ENCODE measurements at regions not wholly inside any gene's neighbourhood (a gene's known extent, or its start where the extent isn't known, plus 50 kb on each side); places are given as distances from the start of the nearest gene placed in this dataset.

GRCh38 chr2:38152913-38153312 is 77.0 kb upstream of the CYP1B1 start:
- Histone ChIP-seq H3K4me3 (ENCODE audit: low read length, poor library complexity, severe bottlenecking) (no peak overlapping the region), H3K27me3 (ENCODE audit: insufficient read depth, low read length, poor library complexity, severe bottlenecking) (peaks cover 6% of the 10 kb centered on the region), H3K9ac (ENCODE audit: low read depth, low read length, poor library complexity, severe bottlenecking) (no peak overlapping the region), H3F3A (ENCODE audit: low read depth) (no peaks in the 10 kb centered on the region), H3K36me3 (ENCODE audit: insufficient read depth, low read length) (no peaks in the 10 kb centered on the region), H3K4me2 (ENCODE audit: low read depth, low read length, poor library complexity, severe bottlenecking) (no peak overlapping the region), H3K9me3 (ENCODE audit: insufficient read depth, low read depth, low read length) (no peaks in the 10 kb centered on the region), H3K9me2 (replicated peaks; ENCODE audit: low read depth, low read length) (no peaks in the 10 kb centered on the region), H4K20me1 (ENCODE audit: insufficient read depth, low read length, poor library complexity, severe bottlenecking) (no peaks in the 10 kb centered on the region), H2AFZ (ENCODE audit: low read length) (no peak overlapping the region), H3K4me1 (ENCODE audit: insufficient read depth, low read length, poor library complexity, severe bottlenecking) (no peaks in the 10 kb centered on the region), H3K79me2 (ENCODE audit: insufficient read depth, low read length) (no peaks in the 10 kb centered on the region)
- no peak for TF ChIP-seq EZH2phosphoT487 (IDR thresholded peaks at IDR 0.05; ENCODE audit: borderline replicate concordance)
- no peak for TF ChIP-seq CTCF (conservative IDR thresholded peaks at IDR 0.05; ENCODE audit: low read length)

- Histone ChIP-seq H3F3A (ENCODE audit: low read depth) (no peaks in the 10 kb centered on the region), H4K20me1 (ENCODE audit: insufficient read depth, low read length, poor library complexity, severe bottlenecking) (no peaks in the 10 kb centered on the region), H3K27me3 (ENCODE audit: insufficient read depth, low read length, poor library complexity, severe bottlenecking) (no peaks in the 10 kb centered on the region), H3K4me3 (ENCODE audit: low read length, poor library complexity, severe bottlenecking) (no peak overlapping the region), H3K36me3 (ENCODE audit: insufficient read depth, low read length) (no peaks in the 10 kb centered on the region), H3K9ac (ENCODE audit: low read depth, low read length, poor library complexity, severe bottlenecking) (no peak overlapping the region), H3K79me2 (ENCODE audit: insufficient read depth, low read length) (no peaks in the 10 kb centered on the region), H3K9me3 (ENCODE audit: insufficient read depth, low read depth, low read length) (no peaks in the 10 kb centered on the region), H3K4me1 (ENCODE audit: insufficient read depth, low read length, poor library complexity, severe bottlenecking) (no peaks in the 10 kb centered on the region), H2AFZ (ENCODE audit: low read length) (no peak overlapping the region), H3K9me2 (replicated peaks; ENCODE audit: low read depth, low read length) (no peaks in the 10 kb centered on the region), H3K4me2 (ENCODE audit: low read depth, low read length, poor library complexity, severe bottlenecking) (no peak overlapping the region)
- no peak for TF ChIP-seq CTCF (conservative IDR thresholded peaks at IDR 0.05; ENCODE audit: low read length)
- TF ChIP-seq EZH2phosphoT487 (IDR thresholded peaks at IDR 0.05; ENCODE audit: borderline replicate concordance) = no peak
These were observed 76.1 kb upstream of the CYP1B1 start for GRCh38 chr2:38152035-38152434.

- H3K27me3 ChIP-seq (ENCODE audit: insufficient read depth, low read length, poor library complexity, severe bottlenecking) = no peaks in the 10 kb centered on the region
- no peaks in the 10 kb centered on the region for H3K9me3 ChIP-seq (ENCODE audit: insufficient read depth, low read depth, low read length)
- no peak overlapping the region for H2AFZ ChIP-seq (ENCODE audit: low read length)
- no peak overlapping the region for H3K9ac ChIP-seq (ENCODE audit: low read depth, low read length, poor library complexity, severe bottlenecking)
- H3K9me2 ChIP-seq (replicated peaks; ENCODE audit: low read depth, low read length) = no peaks in the 10 kb centered on the region
- H4K20me1 ChIP-seq (ENCODE audit: insufficient read depth, low read length, poor library complexity, severe bottlenecking) = no peaks in the 10 kb centered on the region
- no peak overlapping the region for H3K4me3 ChIP-seq (ENCODE audit: low read length, poor library complexity, severe bottlenecking)
- no peaks in the 10 kb centered on the region for H3K79me2 ChIP-seq (ENCODE audit: insufficient read depth, low read length)
- no peaks in the 10 kb centered on the region for H3K4me1 ChIP-seq (ENCODE audit: insufficient read depth, low read length, poor library complexity, severe bottlenecking)
- no peak overlapping the region for H3K4me2 ChIP-seq (ENCODE audit: low read depth, low read length, poor library complexity, severe bottlenecking)
- TF ChIP-seq CTCF (conservative IDR thresholded peaks at IDR 0.05; ENCODE audit: low read length) (no peak), EZH2phosphoT487 (IDR thresholded peaks at IDR 0.05; ENCODE audit: borderline replicate concordance) (no peak)
- H3K36me3 ChIP-seq (ENCODE audit: insufficient read depth, low read length) = no peaks in the 10 kb centered on the region
- H3F3A ChIP-seq (ENCODE audit: low read depth) = no peaks in the 10 kb centered on the region
These were observed 73.6 kb upstream of the CYP1B1 start for GRCh38 chr2:38149531-38149930.

Data from Loucy (cell line).